ENCODE measurements at regions not wholly inside any gene's neighbourhood (a gene's known extent, or its start where the extent isn't known, plus 50 kb on each side); places are given as distances from the start of the nearest gene placed in this dataset.

- Mint-ChIP-seq H3K27me3 (no peaks in the 10 kb centered on the region), H3K4me3 (no peak overlapping the region), H3K27ac (ENCODE audit: low read depth) (no peak overlapping the region), H3K9me3 (no peaks in the 10 kb centered on the region), H3K4me1 (no peaks in the 10 kb centered on the region), H3K36me3 (ENCODE audit: insufficient read depth) (peaks cover 2% of the 10 kb centered on the region)
- ATAC-seq (replicated peaks; ENCODE audit: extremely low read depth, poor library complexity, severe bottlenecking), result no peak
- DNase-seq (ENCODE audit: low spot score in 2 of 2), result no peak
Observed at GRCh38 chr9:7907551-7908337, 108.2 kb upstream of the DMAC1 start.

- H3K27ac Mint-ChIP-seq (ENCODE audit: low read depth), result no peak overlapping the region
- H3K36me3 Mint-ChIP-seq (ENCODE audit: insufficient read depth), result no peaks in the 10 kb centered on the region
- no peak overlapping the region for H3K4me3 Mint-ChIP-seq
- no peaks in the 10 kb centered on the region for H3K4me1 Mint-ChIP-seq
- H3K27me3 Mint-ChIP-seq, result no peaks in the 10 kb centered on the region
- H3K9me3 Mint-ChIP-seq, result no peaks in the 10 kb centered on the region
- no peak for ATAC-seq (replicated peaks; ENCODE audit: extremely low read depth, poor library complexity, severe bottlenecking)
- DNase-seq (ENCODE audit: low spot score in 2 of 2), result no peak
Observed at GRCh38 chr9:7906783-7907550, 107.4 kb upstream of the DMAC1 start.

GRCh38 chr9:7901621-7902020 is 102.0 kb upstream of the DMAC1 start:
- H3K27ac Mint-ChIP-seq (ENCODE audit: low read depth), result no peak overlapping the region
- no peaks in the 10 kb centered on the region for H3K9me3 Mint-ChIP-seq
- no peak overlapping the region for H3K4me3 Mint-ChIP-seq
- no peak for DNase-seq (ENCODE audit: low spot score in 2 of 2)
- ATAC-seq (replicated peaks; ENCODE audit: extremely low read depth, poor library complexity, severe bottlenecking), result no peak
- H3K27me3 Mint-ChIP-seq, result no peaks in the 10 kb centered on the region
- H3K36me3 Mint-ChIP-seq (ENCODE audit: insufficient read depth), result no peaks in the 10 kb centered on the region
- no peaks in the 10 kb centered on the region for H3K4me1 Mint-ChIP-seq

GRCh38 chr9:7900541-7900940 is 101.0 kb upstream of the DMAC1 start:
- H3K9me3 Mint-ChIP-seq, result no peaks in the 10 kb centered on the region
- H3K27ac Mint-ChIP-seq (ENCODE audit: low read depth), result no peak overlapping the region
- H3K4me3 Mint-ChIP-seq, result no peak overlapping the region
- H3K36me3 Mint-ChIP-seq (ENCODE audit: insufficient read depth), result no peaks in the 10 kb centered on the region
- H3K4me1 Mint-ChIP-seq, result no peaks in the 10 kb centered on the region
- no peaks in the 10 kb centered on the region for H3K27me3 Mint-ChIP-seq
- DNase-seq (ENCODE audit: low spot score in 2 of 2), result no peak
- ATAC-seq (replicated peaks; ENCODE audit: extremely low read depth, poor library complexity, severe bottlenecking), result no peak

DNA sequence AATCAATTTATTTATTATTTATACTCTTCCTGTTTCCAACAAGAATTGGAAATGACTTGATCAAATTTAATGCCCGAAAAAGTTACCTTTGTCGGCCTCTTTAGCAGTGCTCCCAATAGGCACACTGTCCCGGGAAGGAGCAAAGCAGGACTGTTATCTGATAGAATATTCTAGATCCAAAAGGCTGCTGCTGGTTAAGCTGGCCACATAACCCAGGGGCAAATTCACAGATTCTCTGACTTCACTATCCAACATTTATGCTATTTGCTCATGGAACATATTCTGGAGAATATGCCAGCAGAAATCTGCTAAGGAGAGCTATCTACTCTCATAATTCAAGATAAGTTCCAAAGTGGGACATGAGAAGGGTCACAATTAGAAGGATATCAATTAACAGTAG is 100.2 kb upstream of the DMAC1 start:
- no peaks in the 10 kb centered on the region for H3K9me3 Mint-ChIP-seq
- ATAC-seq (replicated peaks; ENCODE audit: extremely low read depth, poor library complexity, severe bottlenecking) (no peak), DNase-seq (ENCODE audit: low spot score in 2 of 2) (no peak)
- H3K4me1 Mint-ChIP-seq, result no peaks in the 10 kb centered on the region
- no peaks in the 10 kb centered on the region for H3K27me3 Mint-ChIP-seq
- no peak overlapping the region for H3K27ac Mint-ChIP-seq (ENCODE audit: low read depth)
- H3K36me3 Mint-ChIP-seq (ENCODE audit: insufficient read depth), result no peaks in the 10 kb centered on the region
- no peak overlapping the region for H3K4me3 Mint-ChIP-seq

DNA sequence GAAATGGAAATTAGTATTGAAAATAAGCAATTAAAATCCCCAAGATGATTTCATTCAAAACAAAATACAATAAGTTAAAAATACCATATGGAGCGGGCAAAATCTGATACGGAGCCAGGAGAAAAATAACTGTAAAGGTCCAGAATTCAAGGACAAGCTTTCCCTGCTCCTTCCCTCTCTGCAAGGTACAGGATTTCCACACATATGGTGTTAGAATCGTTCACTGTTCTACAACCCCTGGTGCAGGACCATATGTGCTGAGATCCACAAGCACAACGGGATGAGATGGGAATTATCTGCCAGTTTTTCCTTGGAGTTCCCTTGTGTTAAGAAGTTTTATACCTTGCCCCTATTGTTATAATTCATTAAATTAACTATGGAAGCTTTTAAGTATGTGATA is 94.7 kb upstream of the DMAC1 start:
- Mint-ChIP-seq H3K27ac (ENCODE audit: low read depth) (no peak overlapping the region), H3K4me1 (no peaks in the 10 kb centered on the region), H3K9me3 (peaks cover 5% of the 10 kb centered on the region), H3K36me3 (ENCODE audit: insufficient read depth) (no peaks in the 10 kb centered on the region), H3K27me3 (no peaks in the 10 kb centered on the region), H3K4me3 (no peak overlapping the region)
- DNase-seq (ENCODE audit: low spot score in 2 of 2) (no peak), ATAC-seq (replicated peaks; ENCODE audit: extremely low read depth, poor library complexity, severe bottlenecking) (no peak)

- Mint-ChIP-seq H3K27ac (ENCODE audit: low read depth) (no peak overlapping the region), H3K4me1 (no peaks in the 10 kb centered on the region), H3K9me3 (peaks cover 5% of the 10 kb centered on the region), H3K27me3 (no peaks in the 10 kb centered on the region), H3K4me3 (no peak overlapping the region), H3K36me3 (ENCODE audit: insufficient read depth) (no peaks in the 10 kb centered on the region)
- DNase-seq (ENCODE audit: low spot score in 2 of 2) (no peak), ATAC-seq (replicated peaks; ENCODE audit: extremely low read depth, poor library complexity, severe bottlenecking) (no peak)
Observed at GRCh38 chr9:7892975-7893374, 93.4 kb upstream of the DMAC1 start.

DNA sequence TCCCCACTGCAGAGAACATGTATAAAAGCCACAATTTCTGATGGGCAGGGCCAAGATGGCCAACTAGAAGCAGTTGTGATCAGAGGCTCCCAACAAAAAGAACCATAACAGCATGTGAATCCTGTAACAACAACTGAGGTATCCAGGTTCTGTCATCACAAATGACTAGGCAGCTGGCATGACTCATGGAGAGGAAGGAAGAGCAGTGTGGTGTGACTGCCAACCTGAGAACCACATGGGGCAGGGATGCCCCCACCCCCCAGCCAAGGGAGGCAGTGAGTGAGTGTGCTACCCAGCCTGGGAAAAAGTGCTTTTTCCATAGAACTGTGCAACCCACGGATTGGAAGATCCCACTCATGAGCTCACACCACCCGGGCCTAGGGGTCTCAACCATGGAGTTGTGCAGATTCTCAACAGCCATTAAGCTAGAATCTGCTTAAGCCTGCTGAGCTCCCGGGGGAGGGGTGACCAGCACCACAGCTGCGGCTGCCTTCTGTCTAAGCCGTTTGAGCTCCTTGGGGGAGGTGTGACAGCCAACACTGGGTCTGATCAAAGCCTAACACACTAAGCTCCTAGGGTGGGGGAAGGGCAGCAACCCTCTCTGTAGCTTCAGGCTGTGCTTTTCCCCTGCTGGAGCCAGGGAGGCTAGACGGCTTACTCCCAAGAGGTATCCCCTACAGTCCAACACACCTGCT is 80.1 kb upstream of the DMAC1 start:
- DNase-seq (ENCODE audit: low spot score in 2 of 2), result peak; percentile 14
- no peaks in the 10 kb centered on the region for H3K27me3 Mint-ChIP-seq
- peak; percentile 79 for ATAC-seq (replicated peaks; ENCODE audit: extremely low read depth, poor library complexity, severe bottlenecking)
- H3K4me3 Mint-ChIP-seq, result no peak overlapping the region
- no peak overlapping the region for H3K27ac Mint-ChIP-seq (ENCODE audit: low read depth)
- H3K36me3 Mint-ChIP-seq (ENCODE audit: insufficient read depth), result peaks cover 2% of the 10 kb centered on the region
- peaks cover 9% of the 10 kb centered on the region for H3K4me1 Mint-ChIP-seq
- no peaks in the 10 kb centered on the region for H3K9me3 Mint-ChIP-seq

DNA sequence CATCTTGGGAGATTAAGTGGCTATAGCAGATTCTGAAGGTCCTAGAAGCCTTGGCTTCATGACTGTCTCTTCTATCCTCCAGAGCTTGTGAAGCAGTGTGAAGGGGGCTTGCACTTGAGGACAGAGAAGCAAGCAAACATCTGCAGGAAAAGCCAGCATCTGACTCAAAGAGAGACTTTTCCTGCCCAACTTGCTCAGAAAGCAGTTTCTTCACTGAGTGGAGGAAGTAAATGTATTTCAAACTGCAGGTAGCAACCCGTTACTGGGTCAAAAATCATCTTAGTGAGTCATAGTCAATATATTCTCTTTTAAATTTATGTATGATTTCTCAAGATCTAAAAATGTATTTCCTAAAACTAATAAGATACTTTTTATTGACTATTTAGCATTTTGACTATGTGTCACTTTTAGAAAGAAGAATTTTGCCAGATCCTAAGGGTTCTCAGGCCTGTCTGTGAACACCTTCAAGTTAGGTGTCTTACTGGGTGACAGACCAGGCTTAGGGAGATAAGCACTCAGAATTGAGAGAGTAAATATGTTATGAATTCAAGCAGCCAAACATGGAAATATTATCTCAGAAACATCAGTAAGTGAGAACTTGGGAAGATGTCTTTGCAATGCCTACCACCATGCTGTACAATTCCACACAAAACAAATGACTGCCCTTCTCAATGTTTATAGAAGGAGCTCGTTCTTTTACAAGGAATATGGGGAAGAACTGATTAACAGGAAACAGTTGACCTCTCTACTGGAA is 72.6 kb upstream of the DMAC1 start:
- ATAC-seq (replicated peaks; ENCODE audit: extremely low read depth, poor library complexity, severe bottlenecking) (no peak), DNase-seq (ENCODE audit: low spot score in 2 of 2) (no peak)
- no peaks in the 10 kb centered on the region for H3K4me1 Mint-ChIP-seq
- no peaks in the 10 kb centered on the region for H3K27me3 Mint-ChIP-seq
- no peaks in the 10 kb centered on the region for H3K9me3 Mint-ChIP-seq
- no peak overlapping the region for H3K27ac Mint-ChIP-seq (ENCODE audit: low read depth)
- H3K4me3 Mint-ChIP-seq, result no peak overlapping the region
- no peaks in the 10 kb centered on the region for H3K36me3 Mint-ChIP-seq (ENCODE audit: insufficient read depth)

DNA sequence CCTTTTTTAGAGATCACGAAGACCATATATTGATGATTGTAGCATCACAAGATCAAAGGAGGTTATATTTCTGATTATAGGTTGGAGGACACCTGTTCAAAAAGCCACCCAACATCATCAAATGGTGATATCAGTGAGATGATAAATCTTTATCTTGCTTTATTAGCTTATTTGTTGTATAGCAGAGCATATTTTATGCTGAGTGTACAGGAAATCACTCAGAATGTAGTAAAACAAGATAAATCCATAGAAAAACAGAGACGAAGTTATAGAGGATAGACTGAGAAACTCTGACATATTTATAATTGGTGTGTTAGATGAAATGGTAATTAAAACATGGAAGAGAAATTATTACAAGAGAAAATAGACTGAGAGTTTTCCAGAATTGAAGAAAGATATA is 69.8 kb upstream of the DMAC1 start:
- DNase-seq (ENCODE audit: low spot score in 2 of 2) (no peak), ATAC-seq (replicated peaks; ENCODE audit: extremely low read depth, poor library complexity, severe bottlenecking) (no peak)
- no peak overlapping the region for H3K27ac Mint-ChIP-seq (ENCODE audit: low read depth)
- H3K9me3 Mint-ChIP-seq, result peaks cover 5% of the 10 kb centered on the region
- H3K4me1 Mint-ChIP-seq, result no peaks in the 10 kb centered on the region
- no peak overlapping the region for H3K4me3 Mint-ChIP-seq
- H3K27me3 Mint-ChIP-seq, result no peaks in the 10 kb centered on the region
- H3K36me3 Mint-ChIP-seq (ENCODE audit: insufficient read depth), result no peaks in the 10 kb centered on the region

DNA sequence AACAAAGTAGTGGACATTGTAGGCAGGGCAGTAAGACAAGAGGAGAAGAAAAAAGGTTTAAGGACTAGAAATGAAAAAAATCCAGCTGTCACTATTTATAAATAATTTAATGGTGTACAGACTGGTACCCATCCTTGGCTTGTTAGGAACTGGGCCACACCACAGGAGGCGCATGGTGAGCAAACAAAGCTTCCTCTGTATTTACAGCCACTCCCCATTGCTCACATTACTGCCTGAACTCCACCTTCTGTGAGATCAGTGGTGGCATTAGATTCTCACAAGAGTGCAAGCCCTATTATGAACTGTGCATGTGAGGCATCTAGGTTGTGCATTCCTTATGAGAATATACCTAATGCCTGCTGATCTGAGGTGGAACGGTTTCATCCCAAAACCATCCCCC is 62.6 kb upstream of the DMAC1 start:
- ATAC-seq (replicated peaks; ENCODE audit: extremely low read depth, poor library complexity, severe bottlenecking), result no peak
- no peak overlapping the region for H3K4me3 Mint-ChIP-seq
- DNase-seq (ENCODE audit: low spot score in 2 of 2), result no peak
- H3K36me3 Mint-ChIP-seq (ENCODE audit: insufficient read depth), result no peaks in the 10 kb centered on the region
- H3K9me3 Mint-ChIP-seq, result peaks cover 5% of the 10 kb centered on the region
- no peaks in the 10 kb centered on the region for H3K4me1 Mint-ChIP-seq
- H3K27me3 Mint-ChIP-seq, result peaks cover 11% of the 10 kb centered on the region
- no peak overlapping the region for H3K27ac Mint-ChIP-seq (ENCODE audit: low read depth)

GRCh38 chr9:7861086-7861485 is 61.5 kb upstream of the DMAC1 start:
- ATAC-seq (replicated peaks; ENCODE audit: extremely low read depth, poor library complexity, severe bottlenecking) (no peak), DNase-seq (ENCODE audit: low spot score in 2 of 2) (no peak)
- H3K36me3 Mint-ChIP-seq (ENCODE audit: insufficient read depth), result no peaks in the 10 kb centered on the region
- no peaks in the 10 kb centered on the region for H3K4me1 Mint-ChIP-seq
- peaks cover 5% of the 10 kb centered on the region for H3K9me3 Mint-ChIP-seq
- H3K4me3 Mint-ChIP-seq, result no peak overlapping the region
- H3K27me3 Mint-ChIP-seq, result peaks cover 11% of the 10 kb centered on the region
- H3K27ac Mint-ChIP-seq (ENCODE audit: low read depth), result no peak overlapping the region

All from central memory CD8-positive, alpha-beta T cell (primary cell).